Esophagus squamous epithelium (tissue), 5 donors: ENCODE measurements at regions not wholly inside any gene's neighbourhood (a gene's known extent, or its start where the extent isn't known, plus 50 kb on each side); places are given as distances from the start of the nearest gene placed in this dataset.

ENCODE experiments used
- DNase-seq: peaks from one replicate; lab custom pipeline; 2025; lab: John Stamatoyannopoulos, UW
- H3K27ac ChIP-seq, 4 donors: fragments of 200-600 bp; sonication (generic); one replicate each; pipeline ENCODE4 v1.5.1; 2016 to 2019; ENCODE audit warnings: mild to moderate bottlenecking in 1 of 4
- H3K27me3 ChIP-seq, 4 donors: fragments of 200-600 bp; sonication (generic); 1 replicate in 3 of 4; 2 replicates in 1 of 4; pipeline versions ENCODE4 v1.5.1 to v1.6.0; 2017 to 2021; ENCODE audit warnings: antibody characterized with exemption in 1 of 4
- H3K36me3 ChIP-seq, 3 donors: fragments of 200-600 bp; sonication (generic); one replicate each; pipeline ENCODE4 v1.5.1; 2016 to 2019
- H3K4me1 ChIP-seq, 3 donors: fragments of 200-600 bp; sonication (generic); one replicate each; pipeline ENCODE4 v1.5.1; 2017 to 2019
- H3K4me3 ChIP-seq, 4 donors: fragments of 200-600 bp; sonication (generic); 1 replicate in 3 of 4; 2 replicates in 1 of 4; pipeline ENCODE4 v1.5.1; 2016 to 2019; ENCODE audit warnings: mild to moderate bottlenecking in 2 of 4, moderate library complexity in 1 of 4
- H3K9me3 ChIP-seq, 3 donors: fragments of 200-600 bp; sonication (generic); one replicate each; pipeline ENCODE4 v1.5.1; 2016 to 2019
- CTCF ChIP-seq, 6 experiments: fragments of 450-650 bp in 4 of 6; fragments of 200-600 bp in 2 of 6; sonication (generic) in 2 of 6; IDR thresholded peaks; one replicate each; pipeline ENCODE4 v1.5.1; 2016 to 2019; ENCODE audit warnings: antibody characterized with exemption in 6 of 6, mild to moderate bottlenecking in 4 of 6, moderate library complexity in 4 of 6
- POLR2A ChIP-seq, 4 donors: fragments of 450-650 bp; IDR thresholded peaks; one replicate each; pipeline ENCODE4 v1.6.1; 2017; ENCODE audit warnings: antibody characterized with exemption in 4 of 4, mild to moderate bottlenecking in 4 of 4, moderate library complexity in 3 of 4
- WGBS, 2 donors: methylation state at CpG; one replicate each; pipeline ENCODE4 v1.1.5; 2018; 5-methylcytosine and 5-hydroxymethylcytosine counted together
- intact Hi-C: fragments of 100-400 bp; cut with DNase I; formaldehyde crosslinking; loops from one replicate; pipeline ENCODE4 v1.15.0; 2022
- donor health status: DM: yes; HTN: yes; CAD: no.

GRCh38 chr4:101475246-101475645 is 127.9 kb upstream of the PPP3CA start:
- H3K9me3 ChIP-seq, result no peaks in the 10 kb centered on the region

GRCh38 chr4:101471201-101471600 is 123.9 kb upstream of the PPP3CA start:
- Histone ChIP-seq H3K4me1 (no peaks in the 10 kb centered on the region), H3K27ac (no peak overlapping the region), H3K4me3 (no peak overlapping the region), H3K9me3 (no peaks in the 10 kb centered on the region), H3K36me3 (no peaks in the 10 kb centered on the region), H3K27me3 (no peaks in the 10 kb centered on the region)
- no peak for DNase-seq
- intact Hi-C loops, result no loop called here
- TF ChIP-seq POLR2A (IDR thresholded peaks at IDR 0.05) (no peak), CTCF (IDR thresholded peaks at IDR 0.05) (no peak)

More at GRCh38 chr4:101475246-101475645, 127.9 kb upstream of the PPP3CA start:
- no peak overlapping the region for H3K27ac ChIP-seq
- no peak overlapping the region for H3K4me3 ChIP-seq
- no peak for TF ChIP-seq POLR2A (IDR thresholded peaks at IDR 0.05)
- TF ChIP-seq CTCF (IDR thresholded peaks at IDR 0.05), result no peak
- WGBS, 2 donors, result 63 to 100% methylated on average over 1 of the region's 1 CpG
- intact Hi-C loops, result no loop called here
- no peaks in the 10 kb centered on the region for H3K36me3 ChIP-seq
- DNase-seq, result no peak
- no peaks in the 10 kb centered on the region for H3K4me1 ChIP-seq
- H3K27me3 ChIP-seq, result no peaks in the 10 kb centered on the region

- H3K27me3 ChIP-seq, result no peaks in the 10 kb centered on the region
- peaks cover 0 to 8% (median 2%) of the 10 kb centered on the region in 3 donors for H3K9me3 ChIP-seq
- no peaks in the 10 kb centered on the region for H3K4me1 ChIP-seq
- H3K4me3 ChIP-seq, result no peak overlapping the region
- 25 to 58% methylated on average over 2 of the region's 2 CpGs for WGBS, 2 donors
- no peaks in the 10 kb centered on the region for H3K36me3 ChIP-seq
- DNase-seq, result no peak
- H3K27ac ChIP-seq, result no peak overlapping the region
- intact Hi-C loops, result no loop called here
- TF ChIP-seq CTCF (IDR thresholded peaks at IDR 0.05) (no peak), POLR2A (IDR thresholded peaks at IDR 0.05) (no peak)
Observed at GRCh38 chr4:101464596-101464995, 117.3 kb upstream of the PPP3CA start.

GRCh38 chr4:101458914-101459313 is 111.6 kb upstream of the PPP3CA start:
- H3K9me3 ChIP-seq, result peaks cover 0 to 8% (median 3%) of the 10 kb centered on the region in 3 donors
- no peak overlapping the region for H3K27ac ChIP-seq
- H3K4me3 ChIP-seq, result no peak overlapping the region
- no peaks in the 10 kb centered on the region for H3K27me3 ChIP-seq
- no peaks in the 10 kb centered on the region for H3K4me1 ChIP-seq
- intact Hi-C loops, result no loop called here
- no peak for TF ChIP-seq POLR2A (IDR thresholded peaks at IDR 0.05)
- TF ChIP-seq CTCF (IDR thresholded peaks at IDR 0.05), result no peak
- no peak for DNase-seq
- H3K36me3 ChIP-seq, result no peaks in the 10 kb centered on the region

GRCh38 chr4:101458473-101458872 is 111.1 kb upstream of the PPP3CA start:
- WGBS, 2 donors, result 55 to 83% methylated on average over 2 to 3 of the region's 5 CpGs
- no peak overlapping the region for H3K27ac ChIP-seq
- intact Hi-C loops, result no loop called here
- no peaks in the 10 kb centered on the region for H3K36me3 ChIP-seq
- H3K4me1 ChIP-seq, result no peaks in the 10 kb centered on the region
- H3K9me3 ChIP-seq, result peaks cover 0 to 8% (median 3%) of the 10 kb centered on the region in 3 donors
- TF ChIP-seq CTCF (IDR thresholded peaks at IDR 0.05) (no peak), POLR2A (IDR thresholded peaks at IDR 0.05) (no peak)
- DNase-seq, result no peak
- H3K27me3 ChIP-seq, result no peaks in the 10 kb centered on the region
- no peak overlapping the region for H3K4me3 ChIP-seq
